Muscle layer of duodenum (tissue), 2 donors: ENCODE measurements at regions not wholly inside any gene's neighbourhood (a gene's known extent, or its start where the extent isn't known, plus 50 kb on each side); places are given as distances from the start of the nearest gene placed in this dataset.

Experiments
- H3K27ac ChIP-seq: one replicate; pipeline ENCODE4 v1.7.0; 2013; ENCODE audit warnings: mild to moderate bottlenecking, low read length
- H3K27me3 ChIP-seq: one replicate; pipeline ENCODE4 v1.7.0; 2013; ENCODE audit warnings: low read depth, mild to moderate bottlenecking, control low read depth, low read length
- H3K36me3 ChIP-seq, 2 donors: one replicate each; pipeline ENCODE4 v1.7.0; 2013; ENCODE audit warnings: low read length in 2 of 2, control low read depth in 1 of 2, mild to moderate bottlenecking in 1 of 2; ENCODE audit not compliant: insufficient read depth in 2 of 2, control insufficient read depth in 1 of 2
- H3K4me1 ChIP-seq, 2 donors: one replicate each; pipeline ENCODE4 v1.7.0; 2013; ENCODE audit warnings: low read length in 2 of 2, mild to moderate bottlenecking in 2 of 2, control low read depth in 1 of 2, moderate library complexity in 1 of 2; ENCODE audit not compliant: insufficient read depth in 2 of 2, control insufficient read depth in 1 of 2
- H3K4me3 ChIP-seq, 2 donors: one replicate each; pipeline ENCODE4 v1.7.0; 2013; ENCODE audit warnings: low read length in 2 of 2, low read depth in 1 of 2, mild to moderate bottlenecking in 1 of 2
- H3K9me3 ChIP-seq, 2 donors: one replicate each; pipeline ENCODE4 v1.7.0; 2013; ENCODE audit warnings: low read length in 2 of 2, control low read depth in 1 of 2, mild to moderate bottlenecking in 1 of 2; ENCODE audit not compliant: control insufficient read depth in 1 of 2
- donor health status: healthy.

GRCh38 chr6:130675072-130675471 is 152.1 kb upstream of the SMLR1 start:
- no peak overlapping the region for H3K4me3 ChIP-seq
- H3K27ac ChIP-seq = no peak overlapping the region
- H3K36me3 ChIP-seq = no peaks in the 10 kb centered on the region
- H3K9me3 ChIP-seq = peaks cover 0 to 2% of the 10 kb centered on the region in 2 donors
- H3K4me1 ChIP-seq = peaks cover 0 to 8% of the 10 kb centered on the region in 2 donors
- H3K27me3 ChIP-seq = no peaks in the 10 kb centered on the region

- Histone ChIP-seq H3K27me3 (no peaks in the 10 kb centered on the region), H3K4me3 (no peak overlapping the region), H3K4me1 (peaks cover 0 to 8% of the 10 kb centered on the region in 2 donors), H3K9me3 (peaks cover 0 to 2% of the 10 kb centered on the region in 2 donors), H3K27ac (no peak overlapping the region), H3K36me3 (no peaks in the 10 kb centered on the region)
Measured at GRCh38 chr6:130676077-130676772, 151.0 kb upstream of the SMLR1 start.

GRCh38 chr6:130676773-130677144 is 150.4 kb upstream of the SMLR1 start:
- Histone ChIP-seq H3K9me3 (peaks cover 0 to 2% of the 10 kb centered on the region in 2 donors), H3K27me3 (no peaks in the 10 kb centered on the region), H3K4me1 (peaks cover 0 to 8% of the 10 kb centered on the region in 2 donors), H3K36me3 (no peaks in the 10 kb centered on the region), H3K4me3 (no peak overlapping the region), H3K27ac (no peak overlapping the region)

GRCh38 chr6:130677312-130677711 is 149.9 kb upstream of the SMLR1 start:
- Histone ChIP-seq H3K36me3 (no peaks in the 10 kb centered on the region), H3K4me3 (no peak overlapping the region), H3K27me3 (no peaks in the 10 kb centered on the region), H3K27ac (no peak overlapping the region), H3K9me3 (peaks cover 0 to 2% of the 10 kb centered on the region in 2 donors), H3K4me1 (peaks cover 0 to 8% of the 10 kb centered on the region in 2 donors)

GRCh38 chr6:130677766-130678165 is 149.4 kb upstream of the SMLR1 start:
- peaks cover 0 to 8% of the 10 kb centered on the region in 2 donors for H3K4me1 ChIP-seq
- no peak overlapping the region for H3K4me3 ChIP-seq
- H3K27ac ChIP-seq = no peak overlapping the region
- no peaks in the 10 kb centered on the region for H3K36me3 ChIP-seq
- H3K27me3 ChIP-seq = no peaks in the 10 kb centered on the region
- peaks cover 0 to 2% of the 10 kb centered on the region in 2 donors for H3K9me3 ChIP-seq

GRCh38 chr6:130679684-130680083 is 147.5 kb upstream of the SMLR1 start:
- Histone ChIP-seq H3K4me1 (peaks cover 0 to 8% of the 10 kb centered on the region in 2 donors), H3K27ac (no peak overlapping the region), H3K4me3 (no peak overlapping the region), H3K36me3 (no peaks in the 10 kb centered on the region), H3K27me3 (no peaks in the 10 kb centered on the region), H3K9me3 (peaks cover 0 to 2% of the 10 kb centered on the region in 2 donors)

- peaks cover 0 to 2% of the 10 kb centered on the region in 2 donors for H3K9me3 ChIP-seq
- no peaks in the 10 kb centered on the region for H3K36me3 ChIP-seq
- no peak overlapping the region for H3K27ac ChIP-seq
- peaks cover 0 to 8% of the 10 kb centered on the region in 2 donors for H3K4me1 ChIP-seq
- no peak overlapping the region for H3K4me3 ChIP-seq
- no peaks in the 10 kb centered on the region for H3K27me3 ChIP-seq
Measured at GRCh38 chr6:130680116-130680515, 147.1 kb upstream of the SMLR1 start.

GRCh38 chr6:130681028-130681427 is 146.2 kb upstream of the SMLR1 start:
- H3K27ac ChIP-seq = peak overlapping the region; percentile 10
- no peak overlapping the region for H3K4me3 ChIP-seq

GRCh38 chr6:130682066-130682465 is 145.1 kb upstream of the SMLR1 start:
- H3K9me3 ChIP-seq = peaks cover 0 to 2% of the 10 kb centered on the region in 2 donors
- H3K27me3 ChIP-seq = no peaks in the 10 kb centered on the region
- H3K4me3 ChIP-seq = no peak overlapping the region
- peak overlapping the region; percentile 0 for H3K27ac ChIP-seq
- H3K4me1 ChIP-seq = no peaks in the 10 kb centered on the region
- no peaks in the 10 kb centered on the region for H3K36me3 ChIP-seq

More at GRCh38 chr6:130681028-130681427, 146.2 kb upstream of the SMLR1 start:
- no peaks in the 10 kb centered on the region for H3K36me3 ChIP-seq
- peaks cover 0 to 2% of the 10 kb centered on the region in 2 donors for H3K9me3 ChIP-seq
- H3K4me1 ChIP-seq = peaks cover 0 to 2% of the 10 kb centered on the region in 2 donors
- no peaks in the 10 kb centered on the region for H3K27me3 ChIP-seq

GRCh38 chr6:130683761-130684517 is 143.3 kb upstream of the SMLR1 start:
- Histone ChIP-seq H3K36me3 (no peaks in the 10 kb centered on the region), H3K27ac (no peak overlapping the region), H3K4me1 (no peaks in the 10 kb centered on the region), H3K27me3 (no peaks in the 10 kb centered on the region), H3K4me3 (no peak overlapping the region), H3K9me3 (no peaks in the 10 kb centered on the region)

GRCh38 chr6:130692659-130693058 is 134.5 kb upstream of the SMLR1 start:
- no peaks in the 10 kb centered on the region for H3K36me3 ChIP-seq
- no peaks in the 10 kb centered on the region for H3K27me3 ChIP-seq
- H3K27ac ChIP-seq = no peak overlapping the region
- no peak overlapping the region for H3K4me3 ChIP-seq
- H3K4me1 ChIP-seq = no peaks in the 10 kb centered on the region
- H3K9me3 ChIP-seq = no peaks in the 10 kb centered on the region
